ENCODE measurements at regions not wholly inside any gene's neighbourhood (a gene's known extent, or its start where the extent isn't known, plus 50 kb on each side); places are given as distances from the start of the nearest gene placed in this dataset.

- no peak for TF ChIP-seq ZMYM2 (CRISPR knock-in tag; IDR thresholded peaks at IDR 0.05)
- TF ChIP-seq ZZZ3 (CRISPR knock-in tag; IDR thresholded peaks at IDR 0.05; ENCODE audit: borderline replicate concordance): no peak
Observed at GRCh38 chr22:48021991-48022401, 1259.5 kb downstream of the TBC1D22A start (continued).

- 3% methylated on average over 5 of the region's 5 CpGs for whole genome bisulfite sequencing (ENCODE audit: low lambda C conversion rate)
- H3K4me2 ChIP-seq (ENCODE audit: low read depth, low read length): no peak overlapping the region
- ChIA-PET CTCF (ENCODE audit: low intra/inter-chr PET ratio, low total read pairs) (no interaction called here), POLR2A (no interaction called here)
- no peak for ATAC-seq
- H3K27ac ChIP-seq (ENCODE audit: extremely low read length, insufficient read depth, low read length): no peak overlapping the region
- H2AFZ ChIP-seq (ENCODE audit: low read length): no peak overlapping the region
- DNase-seq (ENCODE audit: low spot score): no peak
- no peaks in the 10 kb centered on the region for H4K20me1 ChIP-seq (ENCODE audit: insufficient read depth, low read length)
- H3K4me1 ChIP-seq (ENCODE audit: insufficient read depth, low read length): no peaks in the 10 kb centered on the region
- BruUV-seq (replicated peaks): no TSS peak
- peaks cover 3 to 22% of the 10 kb centered on the region in 2 experiments; a peak in 3 of 5 replicates for H3K27me3 ChIP-seq (ENCODE audit: control insufficient read depth in 1 of 2, insufficient read depth in 2 of 2, low read length in 2 of 2)
- no peak overlapping the region for H3K9ac ChIP-seq (ENCODE audit: insufficient read depth, low read depth, low read length)
- H3K36me3 ChIP-seq (replicated peaks in 1 of 2; ENCODE audit: control insufficient read depth in 1 of 2, insufficient read depth in 2 of 2, low read length in 2 of 2): no peaks in the 10 kb centered on the region
- FAIRE-seq: no peak
- in situ Hi-C loops (cut with HindIII; ENCODE audit: extremely low pct_ligation_motif_present, low pct_unique_long_range_greater_than_20kb): no loop called here
- H3K9me3 ChIP-seq (ENCODE audit: low read length): peaks cover 11% of the 10 kb centered on the region; the same call in 1 of the 2 replicates
- intact Hi-C loops (cut with micrococcal nuclease; ENCODE audit: unreplicated experiment): no loop called here
- H3K4me3 ChIP-seq (replicated peaks in 1 of 3; ENCODE audit: insufficient read depth in 1 of 3, low read depth in 2 of 3, low read length in 3 of 3): no peak overlapping the region
- H3K79me2 ChIP-seq (ENCODE audit: insufficient read depth, low read length): no peaks in the 10 kb centered on the region
- TF ChIP-seq FIP1L1 (IDR thresholded peaks at IDR 0.05; ENCODE audit: borderline replicate concordance, insufficient read depth, low read depth, low read length): no peak
- no peak for TF ChIP-seq BRF2 (CRISPR knock-in tag; IDR thresholded peaks at IDR 0.05)
- no peak for TF ChIP-seq DMTF1 (CRISPR knock-in tag; IDR thresholded peaks at IDR 0.05)
- TF ChIP-seq TOPORS (CRISPR knock-in tag; IDR thresholded peaks at IDR 0.05): no peak
- TF ChIP-seq KLF9 (CRISPR knock-in tag; IDR thresholded peaks at IDR 0.05; ENCODE audit: low read depth): no peak
- TF ChIP-seq ZNF615 (CRISPR knock-in tag; IDR thresholded peaks at IDR 0.05; ENCODE audit: borderline replicate concordance): no peak
- TF ChIP-seq AHDC1 (CRISPR knock-in tag; IDR thresholded peaks at IDR 0.05; ENCODE audit: borderline replicate concordance): no peak
- no peak for TF ChIP-seq HHEX (CRISPR knock-in tag; IDR thresholded peaks at IDR 0.05)
- TF ChIP-seq TARDBP (CRISPR knock-in tag; IDR thresholded peaks at IDR 0.05): no peak
- TF ChIP-seq ZMAT3 (CRISPR knock-in tag; conservative IDR thresholded peaks at IDR 0.05): no peak
- no peak for TF ChIP-seq NFYC (CRISPR knock-in tag; IDR thresholded peaks at IDR 0.05)
- no peak for TF ChIP-seq FOXM1 (CRISPR knock-in tag; IDR thresholded peaks at IDR 0.05)
- no peak for TF ChIP-seq NKX3-1 (CRISPR knock-in tag; IDR thresholded peaks at IDR 0.05)
- no peak for TF ChIP-seq ZSCAN30 (CRISPR knock-in tag; IDR thresholded peaks at IDR 0.05)
- no peak for TF ChIP-seq PLRG1 (conservative IDR thresholded peaks at IDR 0.05)
- no peak for TF ChIP-seq KMT2B (CRISPR knock-in tag; IDR thresholded peaks at IDR 0.05)
Observed at GRCh38 chr22:48018346-48018745, 1255.9 kb downstream of the TBC1D22A start.

Data from HepG2 (cell line).